ENCODE measurements at regions not wholly inside any gene's neighbourhood (a gene's known extent, or its start where the extent isn't known, plus 50 kb on each side); places are given as distances from the start of the nearest gene placed in this dataset.

DNA sequence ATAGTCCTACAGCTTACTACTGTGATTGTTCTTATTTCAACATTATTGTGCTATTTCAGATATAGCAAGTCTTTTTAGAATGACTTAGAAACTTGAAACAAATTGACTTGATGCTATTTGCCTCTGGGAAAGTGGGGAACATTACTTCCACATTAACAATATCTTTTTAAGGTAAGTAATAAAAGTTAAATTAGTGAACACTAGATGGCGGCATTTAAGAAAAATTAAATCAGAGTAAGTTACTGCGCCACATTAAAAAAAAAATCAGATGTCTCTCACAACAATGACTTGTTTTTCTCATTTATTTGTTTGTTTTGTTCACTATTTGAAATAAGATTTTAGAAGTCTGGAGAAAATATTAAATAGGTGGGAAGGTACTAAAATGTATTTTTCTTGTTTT, 1026.9 kb upstream of the SLIT2 start:
- no peak overlapping the region for H3K4me3 ChIP-seq (replicated peaks in 1 of 3; ENCODE audit: insufficient read depth in 1 of 3, low read depth in 1 of 3, low read length in 3 of 3)
- dilution Hi-C loops (cut with MboI; ENCODE audit: extremely low pct_ligation_motif_present, low sequenced_read_pairs): no loop called here
- DNase-seq (ENCODE audit: low read depth, low spot score) (peak; percentile 49), FAIRE-seq (peak; percentile 70)
- H3K9ac ChIP-seq (replicated peaks; ENCODE audit: extremely low read depth, insufficient read depth, low read length): no peak overlapping the region
- ChIA-PET CTCF (interaction anchor here (1.0 to 3.4 kb wide), 4 partner anchors 583 to 1027 kb away, joined by 3 to 25 read pairs (median 3); partner anchors contain the start of gene SLIT2), POLR2A (no interaction called here)
- no peaks in the 10 kb centered on the region for H3K36me3 ChIP-seq (ENCODE audit: control insufficient read depth in 2 of 2, extremely low read depth in 1 of 2, insufficient read depth in 2 of 2, low read length in 2 of 2)
- TF ChIP-seq POLR2AphosphoS5 (IDR thresholded peaks at IDR 0.05; ENCODE audit: insufficient read depth, low read depth, low read length) (no peak), FOS (IDR thresholded peaks at IDR 0.05; ENCODE audit: borderline replicate concordance, insufficient read depth, low read length) (no peak), EZH2 (IDR thresholded peaks at IDR 0.05; ENCODE audit: borderline replicate concordance, low read depth, low read length, severe bottlenecking) (no peak), POLR2A (IDR thresholded peaks at IDR 0.05; ENCODE audit: low read depth, low read length) (no peak), MYC (IDR thresholded peaks at IDR 0.05; ENCODE audit: low read depth, low read length) (no peak), JUN (IDR thresholded peaks at IDR 0.05; ENCODE audit: borderline replicate concordance, insufficient read depth, insufficient read length, low read depth) (no peak), GATA2 (IDR thresholded peaks at IDR 0.05; ENCODE audit: insufficient read depth, insufficient read length, low read depth, low read length) (no peak)
- TF ChIP-seq, protein P1, sequence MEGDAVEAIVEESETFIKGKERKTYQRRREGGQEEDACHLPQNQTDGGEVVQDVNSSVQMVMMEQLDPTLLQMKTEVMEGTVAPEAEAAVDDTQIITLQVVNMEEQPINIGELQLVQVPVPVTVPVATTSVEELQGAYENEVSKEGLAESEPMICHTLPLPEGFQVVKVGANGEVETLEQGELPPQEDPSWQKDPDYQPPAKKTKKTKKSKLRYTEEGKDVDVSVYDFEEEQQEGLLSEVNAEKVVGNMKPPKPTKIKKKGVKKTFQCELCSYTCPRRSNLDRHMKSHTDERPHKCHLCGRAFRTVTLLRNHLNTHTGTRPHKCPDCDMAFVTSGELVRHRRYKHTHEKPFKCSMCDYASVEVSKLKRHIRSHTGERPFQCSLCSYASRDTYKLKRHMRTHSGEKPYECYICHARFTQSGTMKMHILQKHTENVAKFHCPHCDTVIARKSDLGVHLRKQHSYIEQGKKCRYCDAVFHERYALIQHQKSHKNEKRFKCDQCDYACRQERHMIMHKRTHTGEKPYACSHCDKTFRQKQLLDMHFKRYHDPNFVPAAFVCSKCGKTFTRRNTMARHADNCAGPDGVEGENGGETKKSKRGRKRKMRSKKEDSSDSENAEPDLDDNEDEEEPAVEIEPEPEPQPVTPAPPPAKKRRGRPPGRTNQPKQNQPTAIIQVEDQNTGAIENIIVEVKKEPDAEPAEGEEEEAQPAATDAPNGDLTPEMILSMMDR (IDR thresholded peaks at IDR 0.05; ENCODE audit: extremely low read depth in 1 of 2, insufficient read depth in 1 of 2, low read depth in 1 of 2, low read length in 2 of 2): no peak
- TF ChIP-seq, protein P2, sequence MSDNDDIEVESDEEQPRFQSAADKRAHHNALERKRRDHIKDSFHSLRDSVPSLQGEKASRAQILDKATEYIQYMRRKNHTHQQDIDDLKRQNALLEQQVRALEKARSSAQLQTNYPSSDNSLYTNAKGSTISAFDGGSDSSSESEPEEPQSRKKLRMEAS (IDR thresholded peaks at IDR 0.05; ENCODE audit: insufficient read depth, insufficient read length): no peak
- BruUV-seq (replicated peaks): no TSS peak
- H3K4me2 ChIP-seq (ENCODE audit: insufficient read depth, low read length): no peak overlapping the region
- no peaks in the 10 kb centered on the region for H3K4me1 ChIP-seq (ENCODE audit: control insufficient read depth, extremely low read depth, insufficient read depth, low read length)
- no peaks in the 10 kb centered on the region for H3K9me3 ChIP-seq (replicated peaks; ENCODE audit: control insufficient read depth, insufficient read depth, low read length)
- no peaks in the 10 kb centered on the region for H4K20me1 ChIP-seq (replicated peaks; ENCODE audit: control insufficient read depth, extremely low read depth, insufficient read depth, low read length)
- no peaks in the 10 kb centered on the region for H3K79me2 ChIP-seq (ENCODE audit: control insufficient read depth, insufficient read depth, low read length)
- H2AFZ ChIP-seq (ENCODE audit: low read depth, low read length): no peak overlapping the region
- no peak overlapping the region for H3K27ac ChIP-seq (ENCODE audit: insufficient read depth, low read depth, low read length)
- H3K9me1 ChIP-seq (replicated peaks; ENCODE audit: control insufficient read depth, extremely low read depth, insufficient read depth, low read length): no peaks in the 10 kb centered on the region
- intact Hi-C loops (cut with micrococcal nuclease): loop anchor here (1.0 to 10.0 kb wide), 4 partner anchors 260 to 1023 kb away; no protein-coding TSS in a partner anchor
- H3K27me3 ChIP-seq (ENCODE audit: control insufficient read depth in 2 of 2, insufficient read depth in 2 of 2, low read length in 2 of 2): no peaks in the 10 kb centered on the region

All from endothelial cell of umbilical vein (primary cell).